ENCODE measurements at regions not wholly inside any gene's neighbourhood (a gene's known extent, or its start where the extent isn't known, plus 50 kb on each side); places are given as distances from the start of the nearest gene placed in this dataset.

- DNase-seq (ENCODE audit: low read depth): peak; percentile 41
These were observed 92.9 kb upstream of the EGLN3 start for GRCh38 chr14:34043627-34044372.

DNA sequence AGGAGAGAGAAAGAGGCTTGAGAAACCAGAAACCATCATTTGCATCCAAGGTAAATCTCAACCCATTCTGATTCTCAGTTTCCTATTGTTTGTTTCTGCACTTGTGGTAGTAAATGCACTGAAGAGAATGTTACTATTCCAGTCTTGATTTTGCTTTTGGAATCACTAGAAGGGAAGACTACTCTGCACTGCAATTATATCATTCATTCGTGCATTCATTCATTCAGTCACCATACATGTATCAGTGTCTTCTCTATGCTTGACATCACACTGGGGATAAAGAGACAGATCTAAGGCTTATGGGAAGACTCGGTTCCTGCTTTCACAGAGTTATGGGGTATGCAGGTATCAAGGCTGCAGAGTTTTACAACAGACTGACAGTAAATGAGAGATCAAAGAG is 90.3 kb upstream of the EGLN3 start:
- no peak for DNase-seq (ENCODE audit: low read depth)

DNA sequence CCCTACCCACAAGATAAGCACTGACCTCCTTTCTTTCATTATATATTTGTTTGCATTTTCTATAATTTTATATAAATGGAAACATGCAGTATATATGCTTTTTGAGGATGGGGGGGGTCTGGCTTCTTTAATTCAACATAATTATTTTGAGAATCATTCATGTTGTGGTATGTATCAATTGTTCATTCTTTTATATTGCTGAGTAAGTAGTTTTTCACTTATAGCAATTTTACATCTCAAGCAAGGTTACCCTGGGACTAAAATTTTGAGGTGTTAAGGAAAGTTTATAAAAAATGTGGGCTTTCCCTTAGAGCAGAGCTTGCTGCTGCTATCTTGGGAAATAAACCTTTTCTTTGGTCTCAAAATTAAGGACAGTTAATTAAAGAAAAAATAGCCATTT is 89.9 kb upstream of the EGLN3 start:
- DNase-seq (ENCODE audit: low read depth): no peak

- no peak for DNase-seq (ENCODE audit: low read depth)
These were observed 88.7 kb upstream of the EGLN3 start for GRCh38 chr14:34039428-34040047.

DNA sequence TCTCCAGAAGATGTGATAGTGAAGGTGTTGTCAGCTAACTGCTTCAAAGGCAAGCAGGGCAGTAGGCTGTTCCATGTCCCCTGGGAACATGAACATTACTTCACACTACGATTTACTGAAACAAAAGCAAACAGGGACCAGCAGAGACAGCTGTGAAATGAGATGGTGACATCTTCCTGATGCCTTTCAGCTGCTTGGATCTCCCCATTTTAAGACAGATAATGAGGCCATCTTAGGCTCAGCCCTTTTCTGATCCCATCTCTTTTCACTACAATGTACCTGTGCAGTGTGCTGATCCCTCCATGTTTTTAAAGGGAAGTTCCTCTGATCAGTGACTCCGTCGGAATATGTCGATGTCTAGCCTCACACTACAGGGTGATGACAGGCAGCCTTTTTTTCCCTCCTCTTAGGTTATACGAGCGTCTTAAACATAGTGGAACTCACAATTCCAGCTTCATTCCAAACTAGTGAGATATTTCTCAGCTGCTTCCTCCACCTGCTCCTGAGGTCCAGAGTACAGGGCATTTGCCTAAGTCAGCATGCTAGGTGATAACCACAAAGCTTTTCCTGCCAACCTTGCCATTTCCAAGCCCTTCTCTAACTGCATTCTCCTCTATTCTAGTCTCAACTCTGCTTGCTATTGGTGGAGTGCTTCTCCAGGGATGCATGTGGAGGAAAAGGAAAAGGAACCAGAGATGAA is 87.6 kb upstream of the EGLN3 start:
- no peak for DNase-seq (ENCODE audit: low read depth)

GRCh38 chr14:34036319-34036766 is 85.5 kb upstream of the EGLN3 start:
- DNase-seq (ENCODE audit: low read depth): no peak

DNA sequence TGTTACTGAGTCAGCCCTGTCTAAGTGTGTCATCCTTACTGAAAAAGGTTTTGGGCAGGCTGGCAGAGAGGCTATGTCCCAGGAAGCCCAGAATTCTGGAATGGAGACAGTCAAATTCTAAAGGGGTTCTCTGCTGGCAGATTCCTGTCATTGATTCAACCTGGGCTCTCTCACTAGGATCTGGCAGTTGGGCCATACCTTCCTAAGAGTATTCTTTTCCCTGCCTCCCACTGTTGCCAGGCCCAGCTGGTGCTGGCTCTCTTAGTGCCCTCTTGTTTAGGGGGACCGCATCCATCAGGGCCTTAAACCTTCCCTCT is 85.0 kb upstream of the EGLN3 start:
- no peak for DNase-seq (ENCODE audit: low read depth)

DNA sequence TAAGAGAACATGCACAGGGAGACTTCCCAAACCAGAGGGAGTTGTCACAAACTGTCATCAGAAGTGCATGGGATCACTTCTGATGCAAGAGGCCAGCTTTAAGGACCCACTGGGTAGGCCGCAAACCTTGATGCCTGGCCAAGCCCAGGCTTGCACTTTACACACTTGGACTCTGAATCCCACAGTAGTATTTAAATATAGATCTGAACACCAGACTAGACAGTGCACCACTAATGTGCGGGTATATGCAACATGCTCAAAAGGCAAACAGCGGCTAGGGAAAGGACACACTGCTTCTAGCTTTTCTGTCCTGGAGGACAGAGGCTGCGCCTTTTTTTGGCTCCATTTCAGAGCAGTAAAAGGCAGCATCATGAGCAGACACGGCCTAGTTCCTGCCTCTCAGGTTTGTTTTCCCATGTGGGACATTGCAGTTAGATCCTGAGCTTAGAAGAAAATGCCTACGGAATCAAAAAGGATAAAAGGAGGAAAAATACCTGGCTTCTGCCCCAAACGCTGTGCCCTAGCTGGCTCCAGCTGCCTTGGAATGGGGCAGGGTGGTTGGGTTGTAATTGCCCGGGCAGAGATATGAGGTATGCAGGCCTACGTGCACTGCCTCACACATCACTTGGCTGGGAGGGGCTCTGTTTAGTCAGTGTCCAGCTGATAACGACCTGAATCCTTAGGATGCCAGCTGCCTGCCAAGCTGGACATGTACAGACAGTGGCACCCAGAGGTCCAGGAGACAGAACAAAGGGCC is 84.5 kb upstream of the EGLN3 start:
- peak; percentile 21 for DNase-seq (ENCODE audit: low read depth)

GRCh38 chr14:34034447-34035176 is 83.7 kb upstream of the EGLN3 start:
- DNase-seq (ENCODE audit: low read depth): no peak

- DNase-seq (ENCODE audit: low read depth): no peak
These were observed 81.8 kb upstream of the EGLN3 start for GRCh38 chr14:34032720-34033119.

GRCh38 chr14:34030864-34031263 is 80.0 kb upstream of the EGLN3 start:
- DNase-seq (ENCODE audit: low read depth): peak; percentile 64

GRCh38 chr14:34029921-34030334 is 79.1 kb upstream of the EGLN3 start:
- DNase-seq (ENCODE audit: low read depth): peak; percentile 28

GRCh38 chr14:34027990-34028495 is 77.2 kb upstream of the EGLN3 start:
- no peak for DNase-seq (ENCODE audit: low read depth)

DNA sequence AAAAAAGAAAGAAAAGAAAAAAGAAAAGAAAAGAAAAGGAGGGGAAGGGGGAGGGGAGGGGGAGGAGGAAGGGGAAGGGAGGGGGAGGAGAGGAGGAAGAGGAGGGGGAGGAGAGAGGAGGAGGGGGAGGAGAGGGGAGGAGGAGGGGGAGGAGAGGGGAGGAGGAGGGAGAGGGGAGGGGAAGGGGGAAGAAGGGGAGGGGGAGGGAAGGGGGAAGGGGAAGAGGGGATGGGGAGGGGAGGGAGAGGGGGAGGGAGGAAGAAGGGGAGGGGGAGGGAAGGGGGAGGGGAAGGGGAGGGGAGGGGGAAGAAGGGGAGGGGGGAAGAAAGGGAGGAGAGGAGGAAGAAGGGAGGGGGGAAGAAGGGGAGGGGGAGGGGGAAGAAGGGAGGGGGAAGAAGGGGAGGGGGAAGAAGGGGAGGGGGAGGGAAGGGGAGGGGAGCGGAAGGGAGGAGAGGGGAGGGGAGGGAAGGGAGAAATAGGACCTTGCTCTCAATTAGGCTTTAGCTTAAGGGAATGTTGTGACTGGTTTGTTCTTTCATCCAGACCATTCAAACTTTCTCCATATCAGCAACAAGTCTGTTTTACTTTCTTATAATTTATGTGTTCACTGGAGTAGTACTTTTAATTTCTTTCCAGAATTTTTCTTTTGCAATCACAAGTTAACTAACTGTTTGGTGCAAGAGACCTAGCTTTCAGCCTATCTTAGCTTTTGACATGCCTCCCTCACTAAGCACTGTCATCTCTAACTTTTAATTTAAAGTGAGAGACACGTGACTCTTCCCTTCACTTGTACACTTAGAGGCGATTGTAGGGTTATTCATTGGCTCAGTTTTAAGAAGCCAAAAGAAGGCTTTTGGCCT is 76.5 kb upstream of the EGLN3 start:
- no peak for DNase-seq (ENCODE audit: low read depth)

- no peak for DNase-seq (ENCODE audit: low read depth)
These were observed 74.6 kb upstream of the EGLN3 start for GRCh38 chr14:34025325-34026017.

GRCh38 chr14:34024768-34025144 is 73.9 kb upstream of the EGLN3 start:
- no peak for DNase-seq (ENCODE audit: low read depth)

- no peak for DNase-seq (ENCODE audit: low read depth)
These were observed 73.2 kb upstream of the EGLN3 start for GRCh38 chr14:34023824-34024767.

DNA sequence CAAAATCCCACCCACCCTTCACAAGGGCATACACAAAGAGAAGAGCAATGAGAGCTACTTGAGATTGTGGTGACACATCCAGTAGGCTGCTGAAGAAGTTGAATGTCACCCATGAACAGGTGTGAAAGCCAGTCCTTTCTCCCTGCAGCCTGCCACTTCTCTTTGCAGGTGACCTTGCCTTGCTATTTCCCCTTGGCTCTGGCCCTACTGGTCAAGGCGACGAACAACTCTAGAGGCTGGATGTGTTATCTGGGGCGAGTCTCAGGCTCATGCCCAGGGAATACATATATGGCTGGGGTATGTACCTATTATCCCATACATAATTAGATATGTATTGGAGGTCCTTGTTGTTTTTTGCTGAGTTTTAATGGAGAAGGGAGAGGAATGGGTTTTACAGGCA is 70.2 kb upstream of the EGLN3 start:
- DNase-seq (ENCODE audit: low read depth): no peak

GRCh38 chr14:34020014-34020413 is 69.1 kb upstream of the EGLN3 start:
- DNase-seq (ENCODE audit: low read depth): no peak
